Loucy (cell line): ENCODE measurements at regions not wholly inside any gene's neighbourhood (a gene's known extent, or its start where the extent isn't known, plus 50 kb on each side); places are given as distances from the start of the nearest gene placed in this dataset.

ENCODE experiments used
- CTCF ChIP-seq: fragments of 200-600 bp; sonication (generic); conservative IDR thresholded peaks from 2 replicates; pipeline ENCODE4 v1.5.1; 2014; ENCODE audit warnings: mild to moderate bottlenecking, antibody characterized with exemption, low read length
- EZH2phosphoT487 ChIP-seq: fragments of 200-600 bp; IDR thresholded peaks from 2 replicates; pipeline ENCODE4 v1.6.1; 2018; ENCODE audit warnings: antibody characterized with exemption, mild to moderate bottlenecking, moderate library complexity, borderline replicate concordance

GRCh38 chr6:132072831-132073230, 121.7 kb upstream of the CCN2 start:
- no peak for TF ChIP-seq CTCF
- TF ChIP-seq EZH2phosphoT487 = no peak
